GM12878 (cell line): ENCODE measurements at regions not wholly inside any gene's neighbourhood (a gene's known extent, or its start where the extent isn't known, plus 50 kb on each side); places are given as distances from the start of the nearest gene placed in this dataset.
"Not testable (repeated sequence)": the region's sequence is repeated elsewhere in the genome, so short reads cannot be mapped to it uniquely, and the experiment has no call there.

Experiments
- POLR2AphosphoS2 ChIP-seq: IDR thresholded peaks from 2 replicates; pipeline ENCODE4 v1.6.1; 2011; ENCODE audit warnings: low read depth, mild to moderate bottlenecking, low read length, improper control_type of control experiment, moderate library complexity
- SP1 ChIP-seq: IDR thresholded peaks from one replicate; pipeline ENCODE4 v1.6.1; 2011; ENCODE audit warnings: low read depth, low read length

DNA sequence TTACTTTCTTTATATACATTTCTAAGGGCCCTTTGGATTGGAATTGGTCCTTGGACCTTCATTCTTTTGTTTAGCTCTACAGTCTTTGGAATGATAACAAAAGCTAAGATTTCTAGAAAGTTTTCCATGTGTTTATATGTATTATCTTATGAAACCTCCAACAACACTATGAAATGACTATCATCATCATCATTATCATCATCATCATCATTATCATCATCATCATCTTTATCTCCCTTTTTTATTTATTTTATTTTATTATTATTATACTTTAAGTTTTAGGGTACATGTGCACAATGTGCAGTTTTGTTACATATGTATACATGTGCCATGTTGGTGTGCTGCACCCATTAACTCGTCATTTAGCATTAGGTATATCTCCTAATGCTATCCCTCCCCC, 229.4 kb upstream of the ATP5MC3 start:
- TF ChIP-seq SP1, POLR2AphosphoS2: not testable (repeated sequence)
